ENCODE measurements at regions not wholly inside any gene's neighbourhood (a gene's known extent, or its start where the extent isn't known, plus 50 kb on each side); places are given as distances from the start of the nearest gene placed in this dataset.

GRCh38 chr18:8996771-8997432 lies 105.6 kb upstream of the NDUFV2 start:
- TF ChIP-seq, protein P1, sequence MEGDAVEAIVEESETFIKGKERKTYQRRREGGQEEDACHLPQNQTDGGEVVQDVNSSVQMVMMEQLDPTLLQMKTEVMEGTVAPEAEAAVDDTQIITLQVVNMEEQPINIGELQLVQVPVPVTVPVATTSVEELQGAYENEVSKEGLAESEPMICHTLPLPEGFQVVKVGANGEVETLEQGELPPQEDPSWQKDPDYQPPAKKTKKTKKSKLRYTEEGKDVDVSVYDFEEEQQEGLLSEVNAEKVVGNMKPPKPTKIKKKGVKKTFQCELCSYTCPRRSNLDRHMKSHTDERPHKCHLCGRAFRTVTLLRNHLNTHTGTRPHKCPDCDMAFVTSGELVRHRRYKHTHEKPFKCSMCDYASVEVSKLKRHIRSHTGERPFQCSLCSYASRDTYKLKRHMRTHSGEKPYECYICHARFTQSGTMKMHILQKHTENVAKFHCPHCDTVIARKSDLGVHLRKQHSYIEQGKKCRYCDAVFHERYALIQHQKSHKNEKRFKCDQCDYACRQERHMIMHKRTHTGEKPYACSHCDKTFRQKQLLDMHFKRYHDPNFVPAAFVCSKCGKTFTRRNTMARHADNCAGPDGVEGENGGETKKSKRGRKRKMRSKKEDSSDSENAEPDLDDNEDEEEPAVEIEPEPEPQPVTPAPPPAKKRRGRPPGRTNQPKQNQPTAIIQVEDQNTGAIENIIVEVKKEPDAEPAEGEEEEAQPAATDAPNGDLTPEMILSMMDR (tag by site-specific recombination; IDR thresholded peaks at IDR 0.05), result no peak
- TF ChIP-seq, protein P2, sequence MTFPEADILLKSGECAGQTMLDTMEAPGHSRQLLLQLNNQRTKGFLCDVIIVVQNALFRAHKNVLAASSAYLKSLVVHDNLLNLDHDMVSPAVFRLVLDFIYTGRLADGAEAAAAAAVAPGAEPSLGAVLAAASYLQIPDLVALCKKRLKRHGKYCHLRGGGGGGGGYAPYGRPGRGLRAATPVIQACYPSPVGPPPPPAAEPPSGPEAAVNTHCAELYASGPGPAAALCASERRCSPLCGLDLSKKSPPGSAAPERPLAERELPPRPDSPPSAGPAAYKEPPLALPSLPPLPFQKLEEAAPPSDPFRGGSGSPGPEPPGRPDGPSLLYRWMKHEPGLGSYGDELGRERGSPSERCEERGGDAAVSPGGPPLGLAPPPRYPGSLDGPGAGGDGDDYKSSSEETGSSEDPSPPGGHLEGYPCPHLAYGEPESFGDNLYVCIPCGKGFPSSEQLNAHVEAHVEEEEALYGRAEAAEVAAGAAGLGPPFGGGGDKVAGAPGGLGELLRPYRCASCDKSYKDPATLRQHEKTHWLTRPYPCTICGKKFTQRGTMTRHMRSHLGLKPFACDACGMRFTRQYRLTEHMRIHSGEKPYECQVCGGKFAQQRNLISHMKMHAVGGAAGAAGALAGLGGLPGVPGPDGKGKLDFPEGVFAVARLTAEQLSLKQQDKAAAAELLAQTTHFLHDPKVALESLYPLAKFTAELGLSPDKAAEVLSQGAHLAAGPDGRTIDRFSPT (tag by site-specific recombination; IDR thresholded peaks at IDR 0.05), result no peak
- TF ChIP-seq ZNF830 (tag by site-specific recombination; IDR thresholded peaks at IDR 0.05; ENCODE audit: low read depth) (no peak), ZNF510 (tag by site-specific recombination; IDR thresholded peaks at IDR 0.05; ENCODE audit: insufficient replicate concordance) (no peak), ZNF423 (tag by site-specific recombination; IDR thresholded peaks at IDR 0.05) (no peak), HOXC10 (CRISPR knock-in tag; IDR thresholded peaks at IDR 0.05) (no peak), ZBTB21 (tag by site-specific recombination; IDR thresholded peaks at IDR 0.05) (no peak), ZNF660 (tag by site-specific recombination; IDR thresholded peaks at IDR 0.05) (no peak), ZNF311 (tag by site-specific recombination; IDR thresholded peaks at IDR 0.05; ENCODE audit: borderline replicate concordance) (no peak)
